ENCODE measurements at regions not wholly inside any gene's neighbourhood (a gene's known extent, or its start where the extent isn't known, plus 50 kb on each side); places are given as distances from the start of the nearest gene placed in this dataset.

- TF ChIP-seq CTCF (conservative IDR thresholded peaks at IDR 0.05) (no peak), ZFX (IDR thresholded peaks at IDR 0.05) (no peak)
These were observed 253.2 kb downstream of the GLI2 start for GRCh38 chr2:120988700-120989511.

Data from C4-2B (cell line).